IMR-90 (cell line): ENCODE measurements at regions not wholly inside any gene's neighbourhood (a gene's known extent, or its start where the extent isn't known, plus 50 kb on each side); places are given as distances from the start of the nearest gene placed in this dataset.

Experiments used
- CEBPB ChIP-seq: IDR thresholded peaks from 2 replicates; pipeline ENCODE4 v1.6.1; 2012; ENCODE audit warnings: low read depth, low read length, improper control_type of control experiment
- CTCF ChIP-seq: conservative IDR thresholded peaks from 2 replicates; pipeline ENCODE4 v1.5.1; 2012; ENCODE audit warnings: mild to moderate bottlenecking, low read depth, low read length, improper control_type of control experiment
- NFE2L2 ChIP-seq: fragments of 150-350 bp; IDR thresholded peaks from 2 replicates; pipeline ENCODE4 v1.6.1; 2016; ENCODE audit warnings: low read depth, mild to moderate bottlenecking, low read length
- POLR2A ChIP-seq: IDR thresholded peaks from 2 replicates; pipeline ENCODE4 v1.6.1; 2012; ENCODE audit warnings: mild to moderate bottlenecking, low read depth, low read length
- RAD21 ChIP-seq: IDR thresholded peaks from 2 replicates; pipeline ENCODE4 v1.6.1; 2012; ENCODE audit warnings: low read length, improper control_type of control experiment
- RFX5 ChIP-seq: IDR thresholded peaks from 2 replicates; pipeline ENCODE4 v1.8.0; 2012; ENCODE audit warnings: low read depth, mild to moderate bottlenecking, low read length, moderate library complexity

GRCh38 chr2:60285626-60286316, 267.7 kb downstream of the BCL11A start:
- TF ChIP-seq CTCF (no peak), RAD21 (no peak), POLR2A (no peak), NFE2L2 (no peak), CEBPB (no peak), RFX5 (no peak)
